Thyroid gland (tissue), 4 donors: ENCODE measurements at regions not wholly inside any gene's neighbourhood (a gene's known extent, or its start where the extent isn't known, plus 50 kb on each side); places are given as distances from the start of the nearest gene placed in this dataset.

Experiments
- DNase-seq, 2 donors: peaks; one replicate each; pipeline ENCODE4 v3.0.0-alpha.2; 2019
- H3K27ac ChIP-seq, 3 donors: fragments of 200-600 bp; sonication (generic); 1 replicate in 2 of 3; 2 replicates in 1 of 3; pipeline ENCODE4 v1.5.1; 2016 to 2019; ENCODE audit warnings: mild to moderate bottlenecking in 1 of 3, moderate library complexity in 1 of 3
- H3K27me3 ChIP-seq: fragments of 200-600 bp; sonication (generic); one replicate; pipeline ENCODE4 v1.5.1; 2019
- H3K36me3 ChIP-seq, 2 donors: fragments of 200-600 bp; sonication (generic); one replicate each; pipeline ENCODE4 v1.5.1; 2016 to 2019
- H3K4me1 ChIP-seq, 2 donors: fragments of 200-600 bp; sonication (generic); one replicate each; pipeline ENCODE4 v1.5.1; 2017 to 2019
- H3K4me3 ChIP-seq, 3 donors: fragments of 200-600 bp; sonication (generic); replicated peaks in 1 of 3; 1 replicate in 2 of 3; 2 replicates in 1 of 3; pipeline ENCODE4 v1.5.1; 2016; ENCODE audit warnings: mild to moderate bottlenecking in 1 of 3
- H3K9me3 ChIP-seq: fragments of 200-600 bp; sonication (generic); one replicate; pipeline ENCODE4 v1.5.1; 2017
- POLR2A ChIP-seq, 2 donors: fragments of 450-650 bp; IDR thresholded peaks; one replicate each; pipeline ENCODE4 v1.6.1; 2017; ENCODE audit warnings: antibody characterized with exemption in 2 of 2, mild to moderate bottlenecking in 2 of 2, moderate library complexity in 1 of 2
- WGBS, 2 donors: methylation state at CpG; one replicate each; pipeline ENCODE4 v1.1.5; 2017; 5-methylcytosine and 5-hydroxymethylcytosine counted together
- intact Hi-C: fragments of 100-400 bp; cut with DNase I; formaldehyde crosslinking; loops from one replicate; pipeline ENCODE4 v1.15.1; 2023
- TF ChIP-seq, protein P1 (sequence below), 6 experiments: fragments of 200-600 bp in 3 of 6; fragments of 450-650 bp in 3 of 6; sonication (generic) in 3 of 6; IDR thresholded peaks; one replicate each; pipeline ENCODE4 v1.5.1; 2016 to 2019; ENCODE audit warnings: antibody characterized with exemption in 6 of 6, mild to moderate bottlenecking in 2 of 6, inconsistent platforms in 1 of 6, moderate library complexity in 1 of 6

- intact Hi-C loops, result no loop called here
- Histone ChIP-seq H3K4me1 (no peaks in the 10 kb centered on the region), H3K36me3 (no peaks in the 10 kb centered on the region), H3K9me3 (no peaks in the 10 kb centered on the region), H3K4me3 (no peak overlapping the region), H3K27me3 (no peaks in the 10 kb centered on the region), H3K27ac (no peak overlapping the region)
- DNase-seq, result no peak
- WGBS, 2 donors, result 89 to 94% methylated on average over 1 of the region's 1 CpG
- TF ChIP-seq POLR2A (IDR thresholded peaks at IDR 0.05), result no peak
- TF ChIP-seq, protein P1, sequence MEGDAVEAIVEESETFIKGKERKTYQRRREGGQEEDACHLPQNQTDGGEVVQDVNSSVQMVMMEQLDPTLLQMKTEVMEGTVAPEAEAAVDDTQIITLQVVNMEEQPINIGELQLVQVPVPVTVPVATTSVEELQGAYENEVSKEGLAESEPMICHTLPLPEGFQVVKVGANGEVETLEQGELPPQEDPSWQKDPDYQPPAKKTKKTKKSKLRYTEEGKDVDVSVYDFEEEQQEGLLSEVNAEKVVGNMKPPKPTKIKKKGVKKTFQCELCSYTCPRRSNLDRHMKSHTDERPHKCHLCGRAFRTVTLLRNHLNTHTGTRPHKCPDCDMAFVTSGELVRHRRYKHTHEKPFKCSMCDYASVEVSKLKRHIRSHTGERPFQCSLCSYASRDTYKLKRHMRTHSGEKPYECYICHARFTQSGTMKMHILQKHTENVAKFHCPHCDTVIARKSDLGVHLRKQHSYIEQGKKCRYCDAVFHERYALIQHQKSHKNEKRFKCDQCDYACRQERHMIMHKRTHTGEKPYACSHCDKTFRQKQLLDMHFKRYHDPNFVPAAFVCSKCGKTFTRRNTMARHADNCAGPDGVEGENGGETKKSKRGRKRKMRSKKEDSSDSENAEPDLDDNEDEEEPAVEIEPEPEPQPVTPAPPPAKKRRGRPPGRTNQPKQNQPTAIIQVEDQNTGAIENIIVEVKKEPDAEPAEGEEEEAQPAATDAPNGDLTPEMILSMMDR (IDR thresholded peaks at IDR 0.05), result no peak
These were observed 119.0 kb upstream of the DAPK1 start for GRCh38 chr9:87378676-87379075.

- Histone ChIP-seq H3K9me3 (no peaks in the 10 kb centered on the region), H3K4me1 (no peaks in the 10 kb centered on the region), H3K4me3 (no peak overlapping the region), H3K27me3 (no peaks in the 10 kb centered on the region), H3K36me3 (no peaks in the 10 kb centered on the region), H3K27ac (no peak overlapping the region)
- 91 to 93% methylated on average over 6 of the region's 6 CpGs for WGBS, 2 donors
- TF ChIP-seq, protein P1 (IDR thresholded peaks at IDR 0.05), result no peak
- TF ChIP-seq POLR2A (IDR thresholded peaks at IDR 0.05), result no peak
- intact Hi-C loops, result no loop called here
- no peak for DNase-seq
These were observed 118.4 kb upstream of the DAPK1 start for GRCh38 chr9:87379300-87379699.

GRCh38 chr9:87381050-87381711, 116.5 kb upstream of the DAPK1 start:
- Histone ChIP-seq H3K4me3 (no peak overlapping the region), H3K27ac (no peak overlapping the region), H3K9me3 (no peaks in the 10 kb centered on the region), H3K36me3 (no peaks in the 10 kb centered on the region), H3K27me3 (no peaks in the 10 kb centered on the region), H3K4me1 (no peaks in the 10 kb centered on the region)
- WGBS, 2 donors, result 57 to 62% methylated on average over 4 of the region's 4 CpGs
- intact Hi-C loops, result no loop called here
- TF ChIP-seq, protein P1 (IDR thresholded peaks at IDR 0.05), result no peak
- no peak for TF ChIP-seq POLR2A (IDR thresholded peaks at IDR 0.05)
- DNase-seq, result no peak

DNA sequence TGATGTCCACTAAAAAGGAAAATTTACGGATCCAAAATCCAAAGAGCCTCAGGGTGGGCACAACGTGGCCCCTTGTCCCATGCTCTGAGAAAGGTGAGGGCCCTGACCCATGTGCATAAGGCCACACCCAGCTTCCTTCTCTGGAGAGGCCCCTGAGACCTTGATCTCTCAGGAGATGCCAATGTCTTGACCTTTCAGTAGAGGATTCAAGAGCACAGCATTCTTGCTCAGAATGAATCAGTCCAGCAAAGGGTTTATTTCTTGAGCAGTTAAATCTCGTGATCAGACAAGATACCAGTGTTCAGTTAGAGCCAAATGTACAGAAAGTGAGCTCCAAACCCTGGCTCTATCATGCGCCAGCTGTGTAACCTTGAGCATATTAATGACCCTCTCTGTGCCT, 115.9 kb upstream of the DAPK1 start:
- 68 to 74% methylated on average over 4 of the region's 4 CpGs for WGBS, 2 donors
- intact Hi-C loops, result no loop called here

GRCh38 chr9:87382900-87383299, 114.8 kb upstream of the DAPK1 start:
- no peak for DNase-seq
- no peaks in the 10 kb centered on the region for H3K27me3 ChIP-seq
- TF ChIP-seq POLR2A (IDR thresholded peaks at IDR 0.05), result no peak
- TF ChIP-seq, protein P1 (IDR thresholded peaks at IDR 0.05), result no peak
- 72 to 84% methylated on average over 9 of the region's 9 CpGs for WGBS, 2 donors
- no peaks in the 10 kb centered on the region for H3K36me3 ChIP-seq
- H3K27ac ChIP-seq, result no peak overlapping the region
- no peaks in the 10 kb centered on the region for H3K9me3 ChIP-seq
- intact Hi-C loops, result no loop called here
- no peaks in the 10 kb centered on the region for H3K4me1 ChIP-seq
- H3K4me3 ChIP-seq, result no peak overlapping the region

More for the DNA sequence above, 115.9 kb upstream of the DAPK1 start:
- H3K36me3 ChIP-seq, result no peaks in the 10 kb centered on the region
- H3K4me3 ChIP-seq, result no peak overlapping the region
- no peak for DNase-seq
- H3K4me1 ChIP-seq, result no peaks in the 10 kb centered on the region
- no peak for TF ChIP-seq POLR2A (IDR thresholded peaks at IDR 0.05)
- TF ChIP-seq, protein P1 (IDR thresholded peaks at IDR 0.05), result no peak
- no peak overlapping the region for H3K27ac ChIP-seq
- no peaks in the 10 kb centered on the region for H3K27me3 ChIP-seq
- no peaks in the 10 kb centered on the region for H3K9me3 ChIP-seq
